ENCODE measurements at regions not wholly inside any gene's neighbourhood (a gene's known extent, or its start where the extent isn't known, plus 50 kb on each side); places are given as distances from the start of the nearest gene placed in this dataset.

DNA sequence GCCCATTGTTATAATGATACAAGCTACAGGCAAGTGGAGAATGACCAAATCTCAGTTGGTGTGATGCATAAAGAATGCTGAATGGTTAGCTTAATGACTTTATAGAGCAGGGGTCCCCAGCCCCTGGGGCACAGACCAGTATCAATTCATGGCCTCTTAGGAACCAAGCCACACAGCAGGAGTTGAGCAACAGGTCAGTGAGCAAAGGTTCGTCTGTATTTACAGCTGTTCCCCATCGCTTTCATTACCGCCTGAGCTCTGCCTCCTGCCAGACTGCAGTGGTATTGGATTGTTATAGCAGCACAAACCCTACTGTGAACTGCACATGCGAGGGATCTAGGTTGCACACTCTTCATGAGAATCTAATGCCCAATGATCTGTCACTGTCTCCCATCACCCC lies 114.0 kb upstream of the ZFHX3 start:
- Histone ChIP-seq H2BK5ac (ENCODE audit: low read depth, low read length) (no peak overlapping the region), H3K23ac (ENCODE audit: insufficient read length) (no peak overlapping the region), H3K23me2 (ENCODE audit: low read depth, low read length) (no peaks in the 10 kb centered on the region), H3K4me3 (ENCODE audit: extremely low read depth in 1 of 4, insufficient read depth in 2 of 4, low read depth in 3 of 4, low read length in 4 of 4) (no peak overlapping the region), H3K18ac (ENCODE audit: extremely low read depth, low read length) (no peak overlapping the region), H3K4me1 (replicated peaks in 1 of 4; ENCODE audit: control insufficient read depth in 3 of 4, insufficient read depth in 4 of 4, low read length in 3 of 4) (no peaks in the 10 kb centered on the region), H2AFZ (ENCODE audit: low read length) (no peak overlapping the region), H3K4me2 (ENCODE audit: insufficient read depth in 1 of 2, low read depth in 2 of 2, low read length in 2 of 2) (no peak overlapping the region), H4K5ac (ENCODE audit: insufficient read length, low read depth, low read length) (no peak overlapping the region), H3K9ac (replicated peaks in 1 of 4; ENCODE audit: extremely low read depth in 1 of 4, low read depth in 3 of 4, low read length in 3 of 4) (no peak overlapping the region), H4K8ac (ENCODE audit: extremely low read depth, insufficient read depth, low read length) (no peak overlapping the region), H4K91ac (replicated peaks; ENCODE audit: insufficient read length, low read length) (no peak overlapping the region), H3K14ac (ENCODE audit: insufficient read length) (no peak overlapping the region), H2BK120ac (replicated peaks; ENCODE audit: low read depth, low read length) (no peak overlapping the region), H2BK12ac (ENCODE audit: low read depth, low read length) (no peak overlapping the region), H3K4ac (replicated peaks; ENCODE audit: insufficient read length, low read depth, low read length) (no peak overlapping the region), H3K56ac (replicated peaks; ENCODE audit: insufficient read length, low read depth, low read length) (no peak overlapping the region), H2AK5ac (ENCODE audit: low read depth, low read length) (no peak overlapping the region), H4K20me1 (replicated peaks in 1 of 2; ENCODE audit: control insufficient read depth in 1 of 2, insufficient read depth in 2 of 2, low read length in 2 of 2) (no peaks in the 10 kb centered on the region), H3K27me3 (replicated peaks in 1 of 4; ENCODE audit: control insufficient read depth in 3 of 4, extremely low read depth in 1 of 4, insufficient read depth in 3 of 4, low read length in 3 of 4) (no peaks in the 10 kb centered on the region), H3K9me3 (ENCODE audit: insufficient read depth in 2 of 2, low read depth in 1 of 2, low read length in 1 of 2) (no peaks in the 10 kb centered on the region), H3K79me2 (ENCODE audit: control insufficient read depth in 1 of 2, insufficient read depth in 2 of 2, low read length in 2 of 2) (no peaks in the 10 kb centered on the region), H3K79me1 (ENCODE audit: low read depth, low read length) (no peaks in the 10 kb centered on the region), H3K36me3 (ENCODE audit: control insufficient read depth in 2 of 4, insufficient read depth in 4 of 4, low read length in 3 of 4) (no peaks in the 10 kb centered on the region), H2BK15ac (ENCODE audit: low read length) (no peak overlapping the region), H3K27ac (ENCODE audit: low read depth, low read length) (no peak overlapping the region), H2BK20ac (ENCODE audit: low read length) (no peak overlapping the region)
- 95% methylated on average over 4 of the region's 4 CpGs; no CpG with 5 or more reads in 1 of the 2 experiments for WGBS, 2 experiments (ENCODE audit: extremely low coverage in 1 of 2, insufficient coverage in 1 of 2, insufficient read length in 1 of 2, insufficient replicate concordance in 2 of 2, low coverage in 1 of 2, low lambda C conversion rate in 2 of 2, missing lambda C conversion rate in 1 of 2)
- FAIRE-seq (no peak), DNase-seq (ENCODE audit: low read depth in 1 of 2, low spot score in 2 of 2) (no peak)
- CTCF ChIA-PET (ENCODE audit: partially characterized antibody) = interaction anchor here (1.2 to 1.8 kb wide), 2 partner anchors 11 to 167 kb away, joined by 3 to 5 read pairs; no protein-coding TSS in a partner anchor
- POLR2A ChIA-PET (ENCODE audit: partially characterized antibody) = no interaction called here
- TF ChIP-seq CBX8 (IDR thresholded peaks at IDR 0.05; ENCODE audit: borderline replicate concordance, low read depth, low read length) = no peak
- TF ChIP-seq CHD1 (IDR thresholded peaks at IDR 0.05; ENCODE audit: low read depth, low read length) = no peak
- no peak for TF ChIP-seq TAF1 (IDR thresholded peaks at IDR 0.05; ENCODE audit: low read depth, low read length)
- TF ChIP-seq TEAD4 (IDR thresholded peaks at IDR 0.05; ENCODE audit: low read depth, low read length) = no peak
- TF ChIP-seq TAF7 (optimal IDR thresholded peaks at IDR 0.05; ENCODE audit: borderline replicate concordance, low read depth, low read length) = no peak
- TF ChIP-seq POU5F1 (IDR thresholded peaks at IDR 0.05; ENCODE audit: low read depth, low read length) = no peak
- TF ChIP-seq, protein P1, sequence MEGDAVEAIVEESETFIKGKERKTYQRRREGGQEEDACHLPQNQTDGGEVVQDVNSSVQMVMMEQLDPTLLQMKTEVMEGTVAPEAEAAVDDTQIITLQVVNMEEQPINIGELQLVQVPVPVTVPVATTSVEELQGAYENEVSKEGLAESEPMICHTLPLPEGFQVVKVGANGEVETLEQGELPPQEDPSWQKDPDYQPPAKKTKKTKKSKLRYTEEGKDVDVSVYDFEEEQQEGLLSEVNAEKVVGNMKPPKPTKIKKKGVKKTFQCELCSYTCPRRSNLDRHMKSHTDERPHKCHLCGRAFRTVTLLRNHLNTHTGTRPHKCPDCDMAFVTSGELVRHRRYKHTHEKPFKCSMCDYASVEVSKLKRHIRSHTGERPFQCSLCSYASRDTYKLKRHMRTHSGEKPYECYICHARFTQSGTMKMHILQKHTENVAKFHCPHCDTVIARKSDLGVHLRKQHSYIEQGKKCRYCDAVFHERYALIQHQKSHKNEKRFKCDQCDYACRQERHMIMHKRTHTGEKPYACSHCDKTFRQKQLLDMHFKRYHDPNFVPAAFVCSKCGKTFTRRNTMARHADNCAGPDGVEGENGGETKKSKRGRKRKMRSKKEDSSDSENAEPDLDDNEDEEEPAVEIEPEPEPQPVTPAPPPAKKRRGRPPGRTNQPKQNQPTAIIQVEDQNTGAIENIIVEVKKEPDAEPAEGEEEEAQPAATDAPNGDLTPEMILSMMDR (IDR thresholded peaks at IDR 0.05; ENCODE audit: control extremely low read depth in 1 of 3, insufficient read depth in 1 of 3, low read depth in 1 of 3, low read length in 3 of 3) = no peak
- TF ChIP-seq RAD21 (IDR thresholded peaks at IDR 0.05 in 1 of 2, conservative IDR thresholded peaks at IDR 0.05 in 1 of 2; ENCODE audit: low read depth in 2 of 2, low read length in 2 of 2) = no peak
- no peak for TF ChIP-seq BRCA1 (IDR thresholded peaks at IDR 0.05; ENCODE audit: low read depth, low read length)
- no peak for TF ChIP-seq CBX5 (IDR thresholded peaks at IDR 0.05; ENCODE audit: low read depth, low read length)
- TF ChIP-seq ZNF274 (IDR thresholded peaks at IDR 0.05; ENCODE audit: borderline replicate concordance, extremely low read depth, low read length) = no peak
- no peak for TF ChIP-seq FOSL1 (IDR thresholded peaks at IDR 0.05; ENCODE audit: insufficient read depth, low read depth, low read length)

Data from H1 (cell line).